ENCODE measurements at regions not wholly inside any gene's neighbourhood (a gene's known extent, or its start where the extent isn't known, plus 50 kb on each side); places are given as distances from the start of the nearest gene placed in this dataset.

DNA sequence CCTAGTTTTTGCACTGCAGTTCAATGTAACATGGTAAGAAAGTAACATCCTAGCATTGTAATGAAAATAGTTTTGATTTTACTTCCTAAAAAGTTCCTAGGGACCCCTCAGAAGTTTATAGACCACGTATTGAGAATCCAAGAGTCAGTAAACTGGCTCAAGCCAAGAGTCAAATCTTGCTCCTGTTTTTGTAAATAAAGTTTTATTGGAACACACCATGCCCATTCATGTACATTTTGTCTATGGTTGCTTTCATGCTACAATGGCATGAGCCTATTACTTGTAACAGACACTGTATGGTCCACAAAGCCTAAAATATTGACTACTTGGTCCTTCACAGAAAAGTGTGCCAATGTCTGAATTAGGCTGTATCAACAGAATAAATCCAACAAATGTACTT lies 301.0 kb downstream of the LMO4 start:
- H3K36me3 ChIP-seq: no peaks in the 10 kb centered on the region
- H3K4me3 ChIP-seq: no peak overlapping the region
- DNase-seq: no peak
- H3K9me3 ChIP-seq (replicated peaks): 0 out of 2 replicates have a peak, but pooled peaks cover 4% of the 10 kb centered on the region
- no peaks in the 10 kb centered on the region for H3K4me1 ChIP-seq
- H3K27ac ChIP-seq: no peak overlapping the region
- no peaks in the 10 kb centered on the region for H3K27me3 ChIP-seq

DNA sequence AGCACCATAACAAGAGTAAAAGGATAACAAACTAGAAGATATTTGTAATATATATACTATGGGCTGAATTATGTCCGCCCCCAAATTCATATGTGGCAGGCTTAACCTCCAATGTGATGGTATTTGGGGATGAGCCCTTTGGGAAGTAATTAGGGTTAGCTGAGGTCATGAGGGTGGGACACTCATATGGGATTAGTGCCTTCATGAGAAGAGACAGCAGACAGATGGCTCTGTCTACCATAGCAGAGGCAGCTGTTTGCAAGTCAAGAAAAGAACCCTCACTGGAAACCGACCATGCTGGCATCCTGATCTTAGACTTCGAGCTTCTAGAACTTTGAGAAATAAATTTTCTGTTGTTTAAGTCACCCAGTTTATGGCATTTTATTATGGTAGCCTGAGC lies 303.6 kb downstream of the LMO4 start:
- DNase-seq: peak; percentile 42 to 68
- no peak overlapping the region for H3K27ac ChIP-seq
- no peaks in the 10 kb centered on the region for H3K4me1 ChIP-seq
- no peaks in the 10 kb centered on the region for H3K36me3 ChIP-seq
- no peaks in the 10 kb centered on the region for H3K27me3 ChIP-seq
- no peak overlapping the region for H3K4me3 ChIP-seq
- 0 out of 2 replicates have a peak, but pooled peaks cover 4% of the 10 kb centered on the region for H3K9me3 ChIP-seq (replicated peaks)

DNA sequence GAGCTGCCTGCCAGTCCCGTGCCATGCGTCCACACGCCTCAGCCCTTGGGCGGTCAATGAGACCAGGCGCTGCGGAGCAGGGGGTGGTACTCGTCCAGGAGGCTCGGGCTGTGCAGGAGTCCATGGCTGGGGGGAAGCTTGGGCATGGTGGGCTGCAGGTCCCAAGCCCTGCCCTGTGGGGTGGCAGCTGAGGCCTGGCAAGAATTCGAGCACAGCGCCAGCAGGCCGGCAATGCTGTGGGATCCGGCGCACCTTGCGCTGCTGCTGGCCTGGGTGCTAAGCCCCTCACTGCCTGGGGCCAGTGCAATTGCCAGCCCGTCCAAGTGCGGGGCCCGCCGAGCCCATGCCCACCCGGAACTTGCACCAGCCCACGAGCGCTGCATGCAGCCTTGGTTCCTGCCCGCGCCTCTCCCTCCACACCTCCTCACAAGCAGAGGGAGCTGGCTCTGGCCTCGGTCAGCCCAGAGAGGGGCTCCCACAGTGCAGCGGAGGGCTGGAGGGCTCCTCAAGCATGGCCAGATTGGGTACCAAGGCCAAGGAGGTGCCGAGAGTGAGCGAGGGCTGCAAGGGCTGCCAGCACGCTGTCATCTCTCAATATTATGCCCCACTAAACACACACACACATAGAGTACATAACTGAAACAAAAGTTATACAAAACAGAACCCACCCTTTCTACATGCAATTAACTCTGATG lies 307.7 kb downstream of the LMO4 start:
- no peaks in the 10 kb centered on the region for H3K27me3 ChIP-seq

GRCh38 chr1:87638636-87639035 lies 310.0 kb downstream of the LMO4 start:
- Histone ChIP-seq H3K36me3 (no peaks in the 10 kb centered on the region), H3K27ac (no peak overlapping the region), H3K9me3 (replicated peaks) (no peaks in the 10 kb centered on the region), H3K27me3 (no peaks in the 10 kb centered on the region), H3K4me3 (no peak overlapping the region), H3K4me1 (no peaks in the 10 kb centered on the region)
- no peak for DNase-seq

More for the DNA sequence above, 307.7 kb downstream of the LMO4 start:
- Histone ChIP-seq H3K4me3 (no peak overlapping the region), H3K4me1 (no peaks in the 10 kb centered on the region), H3K27ac (no peak overlapping the region), H3K36me3 (no peaks in the 10 kb centered on the region), H3K9me3 (replicated peaks) (0 out of 2 replicates have a peak, but pooled peaks cover 4% of the 10 kb centered on the region)
- no peak for DNase-seq

GRCh38 chr1:87641996-87642395 lies 313.3 kb downstream of the LMO4 start:
- no peaks in the 10 kb centered on the region for H3K36me3 ChIP-seq
- no peaks in the 10 kb centered on the region for H3K9me3 ChIP-seq (replicated peaks)
- DNase-seq: no peak
- no peak overlapping the region for H3K27ac ChIP-seq
- peaks cover 7% of the 10 kb centered on the region; the same call in 1 of the 2 replicates for H3K4me1 ChIP-seq
- no peaks in the 10 kb centered on the region for H3K27me3 ChIP-seq
- no peak overlapping the region for H3K4me3 ChIP-seq

DNA sequence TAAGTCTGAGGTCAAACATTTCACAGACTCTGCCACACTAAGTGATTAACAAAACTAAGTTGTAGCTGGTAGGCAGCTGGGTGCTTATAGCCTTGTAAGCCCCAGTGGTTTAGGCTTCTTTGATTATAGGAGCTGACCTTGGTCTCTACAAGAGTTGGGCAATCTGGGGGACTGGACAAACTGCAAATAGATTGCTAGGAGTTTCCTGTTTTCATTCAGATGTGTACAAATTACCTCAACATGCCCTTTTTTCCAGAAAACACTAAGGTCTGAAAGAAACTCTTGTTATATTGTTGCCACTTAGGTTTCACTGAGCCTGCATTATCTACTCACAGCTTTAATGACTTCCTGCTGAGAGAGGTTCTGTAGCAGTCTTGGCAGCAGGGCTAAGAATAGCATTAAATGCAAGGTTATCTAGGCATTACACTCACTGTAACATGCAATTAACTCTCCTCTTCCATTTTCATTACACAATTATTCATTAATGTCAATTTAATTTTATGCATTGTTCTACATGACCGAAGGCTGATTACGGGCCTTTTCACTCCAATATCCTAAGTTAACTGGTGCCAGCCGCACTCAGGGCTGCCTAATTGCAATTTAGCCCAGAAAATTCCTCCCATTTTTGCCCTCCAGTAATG lies 314.0 kb downstream of the LMO4 start:
- Histone ChIP-seq H3K4me1 (peaks cover 7% of the 10 kb centered on the region; the same call in 1 of the 2 replicates), H3K9me3 (replicated peaks) (no peaks in the 10 kb centered on the region), H3K36me3 (no peaks in the 10 kb centered on the region), H3K4me3 (no peak overlapping the region), H3K27me3 (no peaks in the 10 kb centered on the region), H3K27ac (no peak overlapping the region)
- peak in 1 of 2 experiments; percentile 42 for DNase-seq

- no peaks in the 10 kb centered on the region for H3K27me3 ChIP-seq
- no peak for DNase-seq
- H3K4me3 ChIP-seq: no peak overlapping the region
- H3K27ac ChIP-seq: no peak overlapping the region
- no peaks in the 10 kb centered on the region for H3K36me3 ChIP-seq
- no peaks in the 10 kb centered on the region for H3K9me3 ChIP-seq (replicated peaks)
- peaks cover 7% of the 10 kb centered on the region; the same call in 1 of the 2 replicates for H3K4me1 ChIP-seq
These were observed 315.4 kb downstream of the LMO4 start for GRCh38 chr1:87644033-87644578.

GRCh38 chr1:87644579-87645190 lies 316.0 kb downstream of the LMO4 start:
- Histone ChIP-seq H3K27ac (no peak overlapping the region; the same call in 1 of the 2 replicates), H3K4me3 (no peak overlapping the region), H3K36me3 (no peaks in the 10 kb centered on the region), H3K4me1 (peaks cover 7% of the 10 kb centered on the region; the same call in 1 of the 2 replicates), H3K27me3 (no peaks in the 10 kb centered on the region), H3K9me3 (replicated peaks) (no peaks in the 10 kb centered on the region)
- no peak for DNase-seq

- H3K4me1 ChIP-seq: peaks cover 15% of the 10 kb centered on the region
- no peaks in the 10 kb centered on the region for H3K27me3 ChIP-seq
- H3K9me3 ChIP-seq (replicated peaks): no peaks in the 10 kb centered on the region
- H3K36me3 ChIP-seq: no peaks in the 10 kb centered on the region
- no peak for DNase-seq
- no peak overlapping the region for H3K4me3 ChIP-seq
- H3K27ac ChIP-seq: no peak overlapping the region
These were observed 318.9 kb downstream of the LMO4 start for GRCh38 chr1:87647430-87648177.

GRCh38 chr1:87648323-87649119 lies 319.8 kb downstream of the LMO4 start:
- Histone ChIP-seq H3K9me3 (replicated peaks) (no peaks in the 10 kb centered on the region), H3K27me3 (no peaks in the 10 kb centered on the region), H3K27ac (no peak overlapping the region), H3K4me1 (peaks cover 15% of the 10 kb centered on the region), H3K4me3 (no peak overlapping the region), H3K36me3 (no peaks in the 10 kb centered on the region)
- DNase-seq: no peak

- H3K4me3 ChIP-seq: no peak overlapping the region
- peak in 1 of 2 experiments; percentile 39 for DNase-seq
- no peak overlapping the region for H3K27ac ChIP-seq
These were observed 321.6 kb downstream of the LMO4 start for GRCh38 chr1:87650306-87650705.

DNA sequence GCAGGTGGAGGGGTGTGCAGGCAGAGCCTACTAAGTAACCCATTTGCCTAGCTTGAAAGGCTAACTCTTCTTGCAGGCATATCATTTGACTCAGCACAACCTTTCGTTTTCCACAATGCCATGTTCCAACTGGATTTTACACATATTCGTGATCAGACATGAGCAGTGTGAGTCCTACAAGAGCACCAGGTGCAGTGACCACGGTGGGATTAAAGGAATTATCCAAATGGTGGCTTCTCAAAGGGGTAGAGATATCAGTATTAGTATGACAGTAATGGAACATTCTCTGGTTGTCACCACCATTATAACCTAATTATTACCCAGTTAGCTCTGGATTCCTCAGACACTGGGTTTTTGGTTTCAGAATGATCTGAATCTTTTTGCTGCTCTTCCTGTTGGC lies 323.5 kb downstream of the LMO4 start:
- H3K4me1 ChIP-seq: peaks cover 8% of the 10 kb centered on the region
- no peaks in the 10 kb centered on the region for H3K36me3 ChIP-seq
- H3K27ac ChIP-seq: no peak overlapping the region
- H3K27me3 ChIP-seq: no peaks in the 10 kb centered on the region
- DNase-seq: peak; percentile 46 to 78
- no peaks in the 10 kb centered on the region for H3K9me3 ChIP-seq (replicated peaks)
- no peak overlapping the region for H3K4me3 ChIP-seq

More at GRCh38 chr1:87650306-87650705, 321.6 kb downstream of the LMO4 start:
- Histone ChIP-seq H3K27me3 (no peaks in the 10 kb centered on the region), H3K9me3 (replicated peaks) (no peaks in the 10 kb centered on the region), H3K4me1 (peaks cover 8% of the 10 kb centered on the region), H3K36me3 (no peaks in the 10 kb centered on the region)

- Histone ChIP-seq H3K36me3 (0 out of 2 replicates have a peak, but pooled peaks cover 2% of the 10 kb centered on the region), H3K4me3 (no peak overlapping the region), H3K4me1 (peaks cover 5% of the 10 kb centered on the region; the same call in 1 of the 2 replicates), H3K9me3 (replicated peaks) (peaks cover 5% of the 10 kb centered on the region; the same call in 1 of the 2 replicates), H3K27me3 (no peaks in the 10 kb centered on the region), H3K27ac (no peak overlapping the region)
- peak in 1 of 2 experiments; percentile 65 for DNase-seq
These were observed 336.5 kb downstream of the LMO4 start for GRCh38 chr1:87665151-87665550.

All from SJCRH30 (cell line).